HEK293 (cell line): ENCODE measurements at regions not wholly inside any gene's neighbourhood (a gene's known extent, or its start where the extent isn't known, plus 50 kb on each side); places are given as distances from the start of the nearest gene placed in this dataset.

Experiments
- CTCF ChIA-PET: fragments of 350-600 bp; formaldehyde crosslinking; extraction: SDS; loops from one replicate; lab custom pipeline; 2021; ENCODE audit warnings: antibody characterized with exemption; lab: Yijun Ruan, JAX
- POLR2A ChIA-PET: fragments of 300-600 bp; formaldehyde crosslinking; extraction: SDS; loops from one replicate; lab custom pipeline; 2020; ENCODE audit warnings: antibody characterized with exemption, inconsistent platforms; lab: Yijun Ruan, JAX
- H3K27ac ChIP-seq: fragments of 200-500 bp; sonication (Bioruptor generic); 2 replicates; pipeline ENCODE4 v1.5.1; 2014; ENCODE audit warnings: low read depth, low read length, control low read depth, inconsistent platforms; ENCODE audit errors: extremely low read depth
- H3K36me3 ChIP-seq, 2 experiments: fragments of 200-500 bp in 1 of 2; sonication (Bioruptor generic) in 1 of 2; 1 replicate in 1 of 2; 2 replicates in 1 of 2; pipeline ENCODE4 v1.5.1; 2014 to 2017; ENCODE audit warnings: inconsistent platforms in 2 of 2, low read length in 2 of 2; ENCODE audit not compliant: control insufficient read depth in 2 of 2, insufficient read depth in 1 of 2
- H3K4me1 ChIP-seq: fragments of 200-500 bp; sonication (Bioruptor generic); 2 replicates; pipeline ENCODE4 v1.5.1; 2014; ENCODE audit warnings: mild to moderate bottlenecking, low read length, inconsistent platforms; ENCODE audit not compliant: control insufficient read depth, insufficient read depth
- H3K4me3 ChIP-seq: 2 replicates; pipeline ENCODE4 v1.5.1; 2011; ENCODE audit warnings: low read depth, mild to moderate bottlenecking, control low read depth, low read length, moderate library complexity
- H3K9me3 ChIP-seq: fragments of 200-500 bp; sonication (Bioruptor generic); 2 replicates; pipeline ENCODE4 v1.5.1; 2014; ENCODE audit warnings: low read depth, low read length, inconsistent platforms; ENCODE audit not compliant: control insufficient read depth, insufficient read depth
- GLI2 ChIP-seq: fragments of 450-650 bp; formaldehyde crosslinking; IDR thresholded peaks from 2 replicates; pipeline ENCODE4; 2017; ENCODE audit warnings: missing biosample characterization, missing genetic modification characterization, low read depth, borderline replicate concordance
- MEIS1 ChIP-seq: sonication (generic); formaldehyde crosslinking; IDR thresholded peaks from 2 replicates; pipeline ENCODE4 v1.8.1; 2022; ENCODE audit warnings: missing genetic modification reagents, mild to moderate bottlenecking, borderline replicate concordance
- MYNN ChIP-seq: fragments of 450-650 bp; formaldehyde crosslinking; IDR thresholded peaks from 2 replicates; pipeline ENCODE4 v1.5.1; 2016; ENCODE audit warnings: missing biosample characterization, missing genetic modification characterization, borderline replicate concordance
- ZBTB20 ChIP-seq: fragments of 450-650 bp; formaldehyde crosslinking; IDR thresholded peaks from 2 replicates; pipeline ENCODE4 v1.5.1; 2016; ENCODE audit warnings: missing biosample characterization, missing genetic modification characterization
- ZBTB8A ChIP-seq: fragments of 450-650 bp; formaldehyde crosslinking; IDR thresholded peaks from 2 replicates; pipeline ENCODE4 v1.5.1; 2016; ENCODE audit warnings: missing biosample characterization, missing genetic modification characterization
- ZNF133 ChIP-seq: fragments of 450-650 bp; formaldehyde crosslinking; IDR thresholded peaks from 2 replicates; pipeline ENCODE4 v1.5.1; 2016; ENCODE audit warnings: missing biosample characterization, missing genetic modification characterization
- ZNF184 ChIP-seq: fragments of 450-650 bp; IDR thresholded peaks from 2 replicates; pipeline ENCODE4 v1.5.1; 2018; ENCODE audit warnings: missing biosample characterization, mild to moderate bottlenecking, missing genetic modification characterization
- ZNF2 ChIP-seq: fragments of 450-650 bp; formaldehyde crosslinking; IDR thresholded peaks from 2 replicates; pipeline ENCODE4 v1.5.1; 2016; ENCODE audit warnings: missing biosample characterization, missing genetic modification characterization
- ZNF23 ChIP-seq: fragments of 450-650 bp; formaldehyde crosslinking; IDR thresholded peaks from 2 replicates; pipeline ENCODE4 v1.5.1; 2016; ENCODE audit warnings: missing biosample characterization, missing genetic modification characterization, borderline replicate concordance
- ZNF544 ChIP-seq: fragments of 450-650 bp; formaldehyde crosslinking; IDR thresholded peaks from 2 replicates; pipeline ENCODE4 v1.5.0; 2017; ENCODE audit warnings: missing biosample characterization, missing genetic modification characterization
- ZNF558 ChIP-seq: fragments of 450-650 bp; formaldehyde crosslinking; IDR thresholded peaks from 2 replicates; pipeline ENCODE4 v1.5.1; 2016; ENCODE audit warnings: missing biosample characterization, missing genetic modification characterization
- ZNF658 ChIP-seq: fragments of 450-650 bp; formaldehyde crosslinking; IDR thresholded peaks from 2 replicates; pipeline ENCODE4; 2016; ENCODE audit warnings: missing biosample characterization, missing genetic modification characterization
- ZNF660 ChIP-seq: fragments of 450-650 bp; IDR thresholded peaks from 2 replicates; pipeline ENCODE4 v1.5.1; 2018; ENCODE audit warnings: missing biosample characterization, mild to moderate bottlenecking, missing genetic modification characterization
- ZSCAN30 ChIP-seq: fragments of 450-650 bp; IDR thresholded peaks from 2 replicates; pipeline ENCODE4 v1.5.1; 2018; ENCODE audit warnings: missing biosample characterization, mild to moderate bottlenecking, missing genetic modification characterization, moderate library complexity
- TF ChIP-seq, protein P1 (sequence below): fragments of 450-650 bp; formaldehyde crosslinking; IDR thresholded peaks from 2 replicates; pipeline ENCODE4 v1.5.1; 2017; ENCODE audit warnings: missing biosample characterization, missing genetic modification characterization
- TF ChIP-seq, protein P2 (sequence below): fragments of 450-650 bp; formaldehyde crosslinking; conservative IDR thresholded peaks from 2 replicates; pipeline ENCODE4 v1.5.1; 2016; ENCODE audit warnings: low read depth, missing biosample characterization, missing genetic modification characterization
- TF ChIP-seq, protein P3 (sequence below): fragments of 450-650 bp; IDR thresholded peaks from 2 replicates; pipeline ENCODE4 v1.5.1; 2018; ENCODE audit warnings: missing biosample characterization, missing genetic modification characterization
- TF ChIP-seq, protein P4 (sequence below): sonication (generic); formaldehyde crosslinking; IDR thresholded peaks from 2 replicates; pipeline ENCODE4 v1.8.1; 2022; ENCODE audit warnings: mild to moderate bottlenecking, moderate library complexity, missing genetic modification reagents
- TF ChIP-seq, protein P5 (sequence below): fragments of 450-650 bp; formaldehyde crosslinking; IDR thresholded peaks from 2 replicates; pipeline ENCODE4 v1.5.1; 2016; ENCODE audit warnings: missing biosample characterization, missing genetic modification characterization
- TF ChIP-seq, protein P6 (sequence below): fragments of 450-650 bp; formaldehyde crosslinking; IDR thresholded peaks from 2 replicates; pipeline ENCODE4 v1.5.1; 2016; ENCODE audit warnings: missing biosample characterization, missing genetic modification characterization, low read depth
- TF ChIP-seq, protein P7 (sequence below): fragments of 450-650 bp; formaldehyde crosslinking; IDR thresholded peaks from 2 replicates; pipeline ENCODE4 v1.5.1; 2016; ENCODE audit warnings: missing biosample characterization, missing genetic modification characterization

DNA sequence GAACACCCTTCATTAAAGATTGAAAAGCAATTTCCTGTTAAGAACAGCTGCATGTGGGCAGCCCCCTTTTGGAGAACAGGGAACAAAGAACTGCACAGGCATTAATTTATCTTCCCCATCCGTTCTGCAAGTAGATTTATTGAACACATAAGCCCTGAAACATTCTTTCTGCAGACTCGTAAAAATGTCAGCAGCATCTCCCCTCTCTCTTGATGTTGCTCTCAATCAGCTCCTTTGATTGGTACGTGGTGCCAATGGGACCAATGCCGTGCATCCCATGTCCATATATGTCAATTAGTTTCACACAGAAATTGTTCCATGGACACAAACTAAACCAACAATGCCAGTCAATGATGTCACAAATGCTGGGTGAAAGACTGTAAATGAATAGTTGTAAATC, 228.5 kb upstream of the RASGEF1B start:
- POLR2A ChIA-PET, result no interaction called here
- H3K4me3 ChIP-seq, result no peak overlapping the region
- H3K4me1 ChIP-seq, result no peaks in the 10 kb centered on the region
- no peaks in the 10 kb centered on the region for H3K9me3 ChIP-seq
- no peaks in the 10 kb centered on the region for H3K36me3 ChIP-seq
- TF ChIP-seq MYNN (tag by site-specific recombination) (no peak), ZNF2 (tag by site-specific recombination) (no peak), ZNF133 (no peak), ZNF23 (tag by site-specific recombination) (no peak), ZSCAN30 (no peak)
- TF ChIP-seq, protein P1, sequence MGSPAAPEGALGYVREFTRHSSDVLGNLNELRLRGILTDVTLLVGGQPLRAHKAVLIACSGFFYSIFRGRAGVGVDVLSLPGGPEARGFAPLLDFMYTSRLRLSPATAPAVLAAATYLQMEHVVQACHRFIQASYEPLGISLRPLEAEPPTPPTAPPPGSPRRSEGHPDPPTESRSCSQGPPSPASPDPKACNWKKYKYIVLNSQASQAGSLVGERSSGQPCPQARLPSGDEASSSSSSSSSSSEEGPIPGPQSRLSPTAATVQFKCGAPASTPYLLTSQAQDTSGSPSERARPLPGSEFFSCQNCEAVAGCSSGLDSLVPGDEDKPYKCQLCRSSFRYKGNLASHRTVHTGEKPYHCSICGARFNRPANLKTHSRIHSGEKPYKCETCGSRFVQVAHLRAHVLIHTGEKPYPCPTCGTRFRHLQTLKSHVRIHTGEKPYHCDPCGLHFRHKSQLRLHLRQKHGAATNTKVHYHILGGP (tag by site-specific recombination), result no peak
- TF ChIP-seq, protein P2, sequence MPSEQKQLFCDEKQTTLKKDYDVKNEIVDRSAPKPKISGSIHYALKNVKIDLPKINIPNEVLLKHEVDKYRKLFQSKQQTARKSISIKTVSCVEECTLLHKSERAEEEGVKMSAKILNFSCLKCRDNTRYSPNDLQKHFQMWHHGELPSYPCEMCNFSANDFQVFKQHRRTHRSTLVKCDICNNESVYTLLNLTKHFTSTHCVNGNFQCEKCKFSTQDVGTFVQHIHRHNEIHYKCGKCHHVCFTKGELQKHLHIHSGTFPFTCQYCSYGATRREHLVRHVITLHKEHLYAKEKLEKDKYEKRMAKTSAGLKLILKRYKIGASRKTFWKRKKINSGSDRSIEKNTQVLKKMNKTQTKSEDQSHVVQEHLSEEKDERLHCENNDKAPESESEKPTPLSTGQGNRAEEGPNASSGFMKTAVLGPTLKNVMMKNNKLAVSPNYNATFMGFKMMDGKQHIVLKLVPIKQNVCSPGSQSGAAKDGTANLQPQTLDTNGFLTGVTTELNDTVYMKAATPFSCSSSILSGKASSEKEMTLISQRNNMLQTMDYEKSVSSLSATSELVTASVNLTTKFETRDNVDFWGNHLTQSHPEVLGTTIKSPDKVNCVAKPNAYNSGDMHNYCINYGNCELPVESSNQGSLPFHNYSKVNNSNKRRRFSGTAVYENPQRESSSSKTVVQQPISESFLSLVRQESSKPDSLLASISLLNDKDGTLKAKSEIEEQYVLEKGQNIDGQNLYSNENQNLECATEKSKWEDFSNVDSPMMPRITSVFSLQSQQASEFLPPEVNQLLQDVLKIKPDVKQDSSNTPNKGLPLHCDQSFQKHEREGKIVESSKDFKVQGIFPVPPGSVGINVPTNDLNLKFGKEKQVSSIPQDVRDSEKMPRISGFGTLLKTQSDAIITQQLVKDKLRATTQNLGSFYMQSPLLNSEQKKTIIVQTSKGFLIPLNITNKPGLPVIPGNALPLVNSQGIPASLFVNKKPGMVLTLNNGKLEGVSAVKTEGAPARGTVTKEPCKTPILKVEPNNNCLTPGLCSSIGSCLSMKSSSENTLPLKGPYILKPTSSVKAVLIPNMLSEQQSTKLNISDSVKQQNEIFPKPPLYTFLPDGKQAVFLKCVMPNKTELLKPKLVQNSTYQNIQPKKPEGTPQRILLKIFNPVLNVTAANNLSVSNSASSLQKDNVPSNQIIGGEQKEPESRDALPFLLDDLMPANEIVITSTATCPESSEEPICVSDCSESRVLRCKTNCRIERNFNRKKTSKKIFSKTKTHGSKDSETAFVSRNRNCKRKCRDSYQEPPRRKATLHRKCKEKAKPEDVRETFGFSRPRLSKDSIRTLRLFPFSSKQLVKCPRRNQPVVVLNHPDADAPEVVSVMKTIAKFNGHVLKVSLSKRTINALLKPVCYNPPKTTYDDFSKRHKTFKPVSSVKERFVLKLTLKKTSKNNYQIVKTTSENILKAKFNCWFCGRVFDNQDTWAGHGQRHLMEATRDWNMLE, result no peak
- TF ChIP-seq, protein P3, sequence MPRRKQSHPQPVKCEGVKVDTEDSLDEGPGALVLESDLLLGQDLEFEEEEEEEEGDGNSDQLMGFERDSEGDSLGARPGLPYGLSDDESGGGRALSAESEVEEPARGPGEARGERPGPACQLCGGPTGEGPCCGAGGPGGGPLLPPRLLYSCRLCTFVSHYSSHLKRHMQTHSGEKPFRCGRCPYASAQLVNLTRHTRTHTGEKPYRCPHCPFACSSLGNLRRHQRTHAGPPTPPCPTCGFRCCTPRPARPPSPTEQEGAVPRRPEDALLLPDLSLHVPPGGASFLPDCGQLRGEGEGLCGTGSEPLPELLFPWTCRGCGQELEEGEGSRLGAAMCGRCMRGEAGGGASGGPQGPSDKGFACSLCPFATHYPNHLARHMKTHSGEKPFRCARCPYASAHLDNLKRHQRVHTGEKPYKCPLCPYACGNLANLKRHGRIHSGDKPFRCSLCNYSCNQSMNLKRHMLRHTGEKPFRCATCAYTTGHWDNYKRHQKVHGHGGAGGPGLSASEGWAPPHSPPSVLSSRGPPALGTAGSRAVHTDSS (tag by site-specific recombination), result no peak
- H3K27ac ChIP-seq, result no peak overlapping the region
- CTCF ChIA-PET, result no interaction called here

DNA sequence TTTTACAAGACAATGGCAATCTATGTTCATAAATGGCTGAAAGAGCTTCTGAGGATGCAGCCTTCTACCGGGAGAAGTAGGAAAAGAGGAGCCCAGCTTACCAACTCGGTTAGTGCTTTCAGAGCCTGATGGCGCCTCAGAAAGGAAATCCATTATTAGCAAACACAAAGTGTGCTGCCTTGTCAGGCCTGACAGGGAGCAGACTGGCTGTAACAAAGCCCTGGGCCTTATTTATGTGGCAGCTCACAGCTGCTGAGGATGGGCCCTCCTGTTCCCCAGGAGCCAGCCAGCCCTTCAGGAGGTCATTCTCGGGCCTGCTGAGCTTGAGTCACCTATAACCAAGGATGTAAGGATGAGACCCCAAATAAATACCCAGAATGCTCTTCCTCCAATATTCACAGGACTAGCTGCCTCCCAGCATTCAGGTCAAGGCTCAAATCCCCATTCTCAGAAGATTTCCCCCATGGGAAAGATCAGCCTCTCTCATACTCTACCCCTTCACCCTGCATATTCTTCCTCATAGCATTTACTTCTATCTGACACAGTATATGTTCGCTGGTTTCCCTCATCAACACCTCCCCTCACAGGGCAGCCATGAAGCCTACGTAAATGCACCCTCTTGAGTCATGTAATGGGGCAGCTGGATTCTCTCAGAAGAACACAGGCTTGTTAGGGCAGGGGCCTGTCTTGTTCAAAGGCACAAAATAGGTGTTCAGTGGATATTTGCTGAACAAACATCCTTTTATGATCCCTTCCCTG, 227.0 kb upstream of the RASGEF1B start:
- POLR2A ChIA-PET, result no interaction called here
- Histone ChIP-seq H3K4me1 (no peaks in the 10 kb centered on the region), H3K9me3 (no peaks in the 10 kb centered on the region), H3K27ac (no peak overlapping the region), H3K36me3 (no peaks in the 10 kb centered on the region), H3K4me3 (no peak overlapping the region)
- CTCF ChIA-PET, result interaction anchor here (0.5 kb wide), 1 partner anchor 12 kb away, joined by 3 read pairs; no protein-coding TSS in a partner anchor
- TF ChIP-seq MEIS1 (CRISPR knock-in tag), result no peak
- TF ChIP-seq ZBTB8A (tag by site-specific recombination), result no peak
- no peak for TF ChIP-seq ZBTB20 (tag by site-specific recombination)
- TF ChIP-seq ZNF658 (tag by site-specific recombination), result no peak
- TF ChIP-seq, protein P4, sequence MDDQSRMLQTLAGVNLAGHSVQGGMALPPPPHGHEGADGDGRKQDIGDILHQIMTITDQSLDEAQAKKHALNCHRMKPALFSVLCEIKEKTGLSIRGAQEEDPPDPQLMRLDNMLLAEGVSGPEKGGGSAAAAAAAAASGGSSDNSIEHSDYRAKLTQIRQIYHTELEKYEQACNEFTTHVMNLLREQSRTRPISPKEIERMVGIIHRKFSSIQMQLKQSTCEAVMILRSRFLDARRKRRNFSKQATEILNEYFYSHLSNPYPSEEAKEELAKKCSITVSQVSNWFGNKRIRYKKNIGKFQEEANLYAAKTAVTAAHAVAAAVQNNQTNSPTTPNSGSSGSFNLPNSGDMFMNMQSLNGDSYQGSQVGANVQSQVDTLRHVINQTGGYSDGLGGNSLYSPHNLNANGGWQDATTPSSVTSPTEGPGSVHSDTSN (CRISPR knock-in tag), result no peak
- TF ChIP-seq, protein P5, sequence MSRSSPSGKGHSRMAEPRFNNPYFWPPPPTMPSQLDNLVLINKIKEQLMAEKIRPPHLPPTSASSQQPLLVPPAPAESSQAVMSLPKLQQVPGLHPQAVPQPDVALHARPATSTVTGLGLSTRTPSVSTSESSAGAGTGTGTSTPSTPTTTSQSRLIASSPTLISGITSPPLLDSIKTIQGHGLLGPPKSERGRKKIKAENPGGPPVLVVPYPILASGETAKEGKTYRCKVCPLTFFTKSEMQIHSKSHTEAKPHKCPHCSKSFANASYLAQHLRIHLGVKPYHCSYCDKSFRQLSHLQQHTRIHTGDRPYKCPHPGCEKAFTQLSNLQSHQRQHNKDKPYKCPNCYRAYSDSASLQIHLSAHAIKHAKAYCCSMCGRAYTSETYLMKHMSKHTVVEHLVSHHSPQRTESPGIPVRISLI (tag by site-specific recombination), result no peak
- no peak for TF ChIP-seq ZNF660 (tag by site-specific recombination)
- TF ChIP-seq GLI2 (tag by site-specific recombination), result no peak
- TF ChIP-seq ZNF558, result no peak
- no peak for TF ChIP-seq ZNF544 (tag by site-specific recombination)
- TF ChIP-seq ZNF184 (tag by site-specific recombination), result no peak
- TF ChIP-seq, protein P6, sequence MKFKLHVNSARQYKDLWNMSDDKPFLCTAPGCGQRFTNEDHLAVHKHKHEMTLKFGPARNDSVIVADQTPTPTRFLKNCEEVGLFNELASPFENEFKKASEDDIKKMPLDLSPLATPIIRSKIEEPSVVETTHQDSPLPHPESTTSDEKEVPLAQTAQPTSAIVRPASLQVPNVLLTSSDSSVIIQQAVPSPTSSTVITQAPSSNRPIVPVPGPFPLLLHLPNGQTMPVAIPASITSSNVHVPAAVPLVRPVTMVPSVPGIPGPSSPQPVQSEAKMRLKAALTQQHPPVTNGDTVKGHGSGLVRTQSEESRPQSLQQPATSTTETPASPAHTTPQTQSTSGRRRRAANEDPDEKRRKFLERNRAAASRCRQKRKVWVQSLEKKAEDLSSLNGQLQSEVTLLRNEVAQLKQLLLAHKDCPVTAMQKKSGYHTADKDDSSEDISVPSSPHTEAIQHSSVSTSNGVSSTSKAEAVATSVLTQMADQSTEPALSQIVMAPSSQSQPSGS (tag by site-specific recombination), result no peak
- TF ChIP-seq, protein P7, sequence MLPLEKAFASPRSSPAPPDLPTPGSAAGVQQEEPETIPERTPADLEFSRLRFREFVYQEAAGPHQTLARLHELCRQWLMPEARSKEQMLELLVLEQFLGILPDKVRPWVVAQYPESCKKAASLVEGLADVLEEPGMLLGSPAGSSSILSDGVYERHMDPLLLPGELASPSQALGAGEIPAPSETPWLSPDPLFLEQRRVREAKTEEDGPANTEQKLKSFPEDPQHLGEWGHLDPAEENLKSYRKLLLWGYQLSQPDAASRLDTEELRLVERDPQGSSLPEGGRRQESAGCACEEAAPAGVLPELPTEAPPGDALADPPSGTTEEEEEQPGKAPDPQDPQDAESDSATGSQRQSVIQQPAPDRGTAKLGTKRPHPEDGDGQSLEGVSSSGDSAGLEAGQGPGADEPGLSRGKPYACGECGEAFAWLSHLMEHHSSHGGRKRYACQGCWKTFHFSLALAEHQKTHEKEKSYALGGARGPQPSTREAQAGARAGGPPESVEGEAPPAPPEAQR, result no peak
